HG02678 (cell line): ENCODE measurements at regions not wholly inside any gene's neighbourhood (a gene's known extent, or its start where the extent isn't known, plus 50 kb on each side); places are given as distances from the start of the nearest gene placed in this dataset.
A peak's percentile ranks its signal among the peaks of the same experiment; 100 is the strongest.
"Not testable (repeated sequence)": the region's sequence is repeated elsewhere in the genome, so short reads cannot be mapped to it uniquely, and the experiment has no call there.

Source experiments
- ATAC-seq: cut with Tn5 transposase; IDR thresholded peaks from one replicate; pipeline ENCODE4 v1.9.1; 2021; ENCODE audit warnings: mild to moderate bottlenecking, moderate library complexity; ENCODE audit not compliant: unreplicated experiment

GRCh38 chr5:63127054-63127453 lies 548.4 kb downstream of the LRRC70 start:
- ATAC-seq: no peak

- ATAC-seq: peak; percentile 84
These were observed 547.2 kb downstream of the LRRC70 start for GRCh38 chr5:63125862-63126261.

- ATAC-seq: no peak
These were observed 546.8 kb downstream of the LRRC70 start for GRCh38 chr5:63125392-63125791.

- ATAC-seq: no peak
These were observed 545.6 kb downstream of the LRRC70 start for GRCh38 chr5:63124266-63124665.

- ATAC-seq: no peak
These were observed 542.9 kb downstream of the LRRC70 start for GRCh38 chr5:63121471-63121870.

GRCh38 chr5:63118221-63118620 lies 539.6 kb downstream of the LRRC70 start:
- no peak for ATAC-seq

- ATAC-seq: no peak
These were observed 533.3 kb downstream of the LRRC70 start for GRCh38 chr5:63111891-63112290.

GRCh38 chr5:63101870-63102269 lies 523.3 kb downstream of the LRRC70 start:
- no peak for ATAC-seq

- ATAC-seq: no peak
These were observed 518.7 kb downstream of the LRRC70 start for GRCh38 chr5:63097286-63097685.

- no peak for ATAC-seq
These were observed 516.1 kb downstream of the LRRC70 start for GRCh38 chr5:63094730-63095129.

- ATAC-seq: no peak
These were observed 510.5 kb downstream of the LRRC70 start for GRCh38 chr5:63089147-63089546.

- ATAC-seq: no peak
These were observed 506.9 kb downstream of the LRRC70 start for GRCh38 chr5:63085561-63085960.

GRCh38 chr5:63083689-63084088 lies 505.1 kb downstream of the LRRC70 start:
- not testable (repeated sequence) for ATAC-seq

- no peak for ATAC-seq
These were observed 502.8 kb downstream of the LRRC70 start for GRCh38 chr5:63081402-63081801.

- no peak for ATAC-seq
These were observed 491.4 kb downstream of the LRRC70 start for GRCh38 chr5:63070001-63070400.

- ATAC-seq: no peak
These were observed 476.8 kb downstream of the LRRC70 start for GRCh38 chr5:63055421-63055820.

GRCh38 chr5:63053019-63053638 lies 474.5 kb downstream of the LRRC70 start:
- ATAC-seq: no peak

GRCh38 chr5:63050916-63051315 lies 472.3 kb downstream of the LRRC70 start:
- ATAC-seq: no peak

- no peak for ATAC-seq
These were observed 471.3 kb downstream of the LRRC70 start for GRCh38 chr5:63049935-63050334.

GRCh38 chr5:63043792-63044191 lies 465.2 kb downstream of the LRRC70 start:
- no peak for ATAC-seq

GRCh38 chr5:63032343-63032742 lies 453.7 kb downstream of the LRRC70 start:
- ATAC-seq: no peak

GRCh38 chr5:63029891-63030290 lies 451.3 kb downstream of the LRRC70 start:
- no peak for ATAC-seq

GRCh38 chr5:63025679-63026078 lies 447.1 kb downstream of the LRRC70 start:
- ATAC-seq: no peak
